GM23338 (cell line): ENCODE measurements at regions not wholly inside any gene's neighbourhood (a gene's known extent, or its start where the extent isn't known, plus 50 kb on each side); places are given as distances from the start of the nearest gene placed in this dataset.

Source experiments
- CREB1 ChIP-seq: fragments of 250-450 bp; sonication (Bioruptor Pico); IDR thresholded peaks from 2 replicates; pipeline ENCODE4 v1.5.0; 2020; ENCODE audit warnings: low read depth, mild to moderate bottlenecking, moderate library complexity
- EZH2 ChIP-seq: fragments of 200-600 bp; sonication (generic); IDR thresholded peaks from one replicate; pipeline ENCODE4 v1.8.0; 2017; ENCODE audit warnings: antibody characterized with exemption, mild to moderate bottlenecking, low read depth; ENCODE audit not compliant: unreplicated experiment
- EZH2phosphoT487 ChIP-seq: fragments of 200-600 bp; sonication (generic); IDR thresholded peaks from one replicate; pipeline ENCODE4 v1.8.1; 2018; ENCODE audit warnings: antibody characterized with exemption; ENCODE audit not compliant: unreplicated experiment
- JUNB ChIP-seq: IDR thresholded peaks from one replicate; pipeline ENCODE4 v1.6.1; 2016; ENCODE audit warnings: antibody characterized with exemption; ENCODE audit not compliant: unreplicated experiment
- POLR2AphosphoS5 ChIP-seq: IDR thresholded peaks from 2 replicates; pipeline ENCODE4 v1.6.1; 2016; ENCODE audit warnings: antibody characterized with exemption, low read depth
- ZNF331 ChIP-seq: fragments of 250-450 bp; sonication (Bioruptor Pico); IDR thresholded peaks from 2 replicates; pipeline ENCODE4 v1.5.0; 2020; ENCODE audit warnings: low read depth, mild to moderate bottlenecking, moderate library complexity
- TF ChIP-seq, protein P1 (sequence below), 2 experiments: fragments of 200-600 bp in 1 of 2; sonication (generic) in 1 of 2; conservative IDR thresholded peaks; 2 replicates each; pipeline versions ENCODE4 v1.5.1 to v1.6.1; 2016 to 2017; ENCODE audit warnings: antibody characterized with exemption in 2 of 2, low read depth in 2 of 2, mild to moderate bottlenecking in 2 of 2, moderate library complexity in 1 of 2
- TF ChIP-seq, protein P2 (sequence below): IDR thresholded peaks from one replicate; pipeline ENCODE4 v1.6.1; 2018; ENCODE audit warnings: antibody characterized with exemption; ENCODE audit not compliant: unreplicated experiment
- TF ChIP-seq, protein P3 (sequence below): IDR thresholded peaks from 2 replicates; pipeline ENCODE4 v1.6.1; 2016; ENCODE audit warnings: antibody characterized with exemption

DNA sequence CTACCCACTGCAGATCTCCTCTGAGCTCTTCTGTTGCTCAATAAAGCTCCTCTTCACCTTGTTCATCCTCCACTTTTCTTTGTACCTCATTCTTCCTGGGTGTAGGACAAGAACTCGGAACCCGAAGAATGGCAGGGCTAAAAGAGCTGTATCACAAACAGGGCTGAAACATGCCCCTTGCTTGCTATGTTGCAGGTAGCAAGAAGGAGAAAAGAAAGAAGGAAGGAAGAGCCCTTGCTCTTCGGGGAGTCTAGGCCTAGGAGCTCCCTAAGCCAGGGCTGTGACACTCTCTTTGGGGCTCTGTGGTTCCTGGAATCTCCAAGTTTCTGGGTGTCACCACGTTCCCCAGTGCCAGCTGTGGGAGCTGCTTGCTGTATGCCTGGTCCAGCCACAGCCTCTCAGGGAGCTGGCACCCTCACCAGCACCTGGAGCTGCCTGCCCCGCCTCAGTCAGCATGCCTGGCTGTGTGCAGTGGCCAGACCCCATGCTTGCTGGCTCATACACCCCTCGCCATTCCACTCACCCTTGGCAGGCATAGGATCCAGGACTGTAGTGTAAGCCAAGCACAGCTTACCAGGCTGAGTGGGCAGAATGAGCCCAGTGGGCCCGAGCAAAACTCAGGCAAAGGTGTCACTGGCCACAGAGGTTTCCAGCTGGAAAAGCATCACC lies 274.8 kb upstream of the ADRA1B start:
- TF ChIP-seq, protein P1, sequence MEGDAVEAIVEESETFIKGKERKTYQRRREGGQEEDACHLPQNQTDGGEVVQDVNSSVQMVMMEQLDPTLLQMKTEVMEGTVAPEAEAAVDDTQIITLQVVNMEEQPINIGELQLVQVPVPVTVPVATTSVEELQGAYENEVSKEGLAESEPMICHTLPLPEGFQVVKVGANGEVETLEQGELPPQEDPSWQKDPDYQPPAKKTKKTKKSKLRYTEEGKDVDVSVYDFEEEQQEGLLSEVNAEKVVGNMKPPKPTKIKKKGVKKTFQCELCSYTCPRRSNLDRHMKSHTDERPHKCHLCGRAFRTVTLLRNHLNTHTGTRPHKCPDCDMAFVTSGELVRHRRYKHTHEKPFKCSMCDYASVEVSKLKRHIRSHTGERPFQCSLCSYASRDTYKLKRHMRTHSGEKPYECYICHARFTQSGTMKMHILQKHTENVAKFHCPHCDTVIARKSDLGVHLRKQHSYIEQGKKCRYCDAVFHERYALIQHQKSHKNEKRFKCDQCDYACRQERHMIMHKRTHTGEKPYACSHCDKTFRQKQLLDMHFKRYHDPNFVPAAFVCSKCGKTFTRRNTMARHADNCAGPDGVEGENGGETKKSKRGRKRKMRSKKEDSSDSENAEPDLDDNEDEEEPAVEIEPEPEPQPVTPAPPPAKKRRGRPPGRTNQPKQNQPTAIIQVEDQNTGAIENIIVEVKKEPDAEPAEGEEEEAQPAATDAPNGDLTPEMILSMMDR (conservative IDR thresholded peaks at IDR 0.05; ENCODE audit: low read depth in 2 of 2): no peak
- no peak for TF ChIP-seq CREB1 (CRISPR knock-in tag)
- no peak for TF ChIP-seq EZH2
- TF ChIP-seq, protein P2, sequence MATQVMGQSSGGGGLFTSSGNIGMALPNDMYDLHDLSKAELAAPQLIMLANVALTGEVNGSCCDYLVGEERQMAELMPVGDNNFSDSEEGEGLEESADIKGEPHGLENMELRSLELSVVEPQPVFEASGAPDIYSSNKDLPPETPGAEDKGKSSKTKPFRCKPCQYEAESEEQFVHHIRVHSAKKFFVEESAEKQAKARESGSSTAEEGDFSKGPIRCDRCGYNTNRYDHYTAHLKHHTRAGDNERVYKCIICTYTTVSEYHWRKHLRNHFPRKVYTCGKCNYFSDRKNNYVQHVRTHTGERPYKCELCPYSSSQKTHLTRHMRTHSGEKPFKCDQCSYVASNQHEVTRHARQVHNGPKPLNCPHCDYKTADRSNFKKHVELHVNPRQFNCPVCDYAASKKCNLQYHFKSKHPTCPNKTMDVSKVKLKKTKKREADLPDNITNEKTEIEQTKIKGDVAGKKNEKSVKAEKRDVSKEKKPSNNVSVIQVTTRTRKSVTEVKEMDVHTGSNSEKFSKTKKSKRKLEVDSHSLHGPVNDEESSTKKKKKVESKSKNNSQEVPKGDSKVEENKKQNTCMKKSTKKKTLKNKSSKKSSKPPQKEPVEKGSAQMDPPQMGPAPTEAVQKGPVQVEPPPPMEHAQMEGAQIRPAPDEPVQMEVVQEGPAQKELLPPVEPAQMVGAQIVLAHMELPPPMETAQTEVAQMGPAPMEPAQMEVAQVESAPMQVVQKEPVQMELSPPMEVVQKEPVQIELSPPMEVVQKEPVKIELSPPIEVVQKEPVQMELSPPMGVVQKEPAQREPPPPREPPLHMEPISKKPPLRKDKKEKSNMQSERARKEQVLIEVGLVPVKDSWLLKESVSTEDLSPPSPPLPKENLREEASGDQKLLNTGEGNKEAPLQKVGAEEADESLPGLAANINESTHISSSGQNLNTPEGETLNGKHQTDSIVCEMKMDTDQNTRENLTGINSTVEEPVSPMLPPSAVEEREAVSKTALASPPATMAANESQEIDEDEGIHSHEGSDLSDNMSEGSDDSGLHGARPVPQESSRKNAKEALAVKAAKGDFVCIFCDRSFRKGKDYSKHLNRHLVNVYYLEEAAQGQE: no peak
- TF ChIP-seq, protein P3, sequence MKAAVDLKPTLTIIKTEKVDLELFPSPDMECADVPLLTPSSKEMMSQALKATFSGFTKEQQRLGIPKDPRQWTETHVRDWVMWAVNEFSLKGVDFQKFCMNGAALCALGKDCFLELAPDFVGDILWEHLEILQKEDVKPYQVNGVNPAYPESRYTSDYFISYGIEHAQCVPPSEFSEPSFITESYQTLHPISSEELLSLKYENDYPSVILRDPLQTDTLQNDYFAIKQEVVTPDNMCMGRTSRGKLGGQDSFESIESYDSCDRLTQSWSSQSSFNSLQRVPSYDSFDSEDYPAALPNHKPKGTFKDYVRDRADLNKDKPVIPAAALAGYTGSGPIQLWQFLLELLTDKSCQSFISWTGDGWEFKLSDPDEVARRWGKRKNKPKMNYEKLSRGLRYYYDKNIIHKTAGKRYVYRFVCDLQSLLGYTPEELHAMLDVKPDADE: no peak
- no peak for TF ChIP-seq POLR2AphosphoS5
- TF ChIP-seq EZH2phosphoT487: no peak
- TF ChIP-seq ZNF331: no peak
- no peak for TF ChIP-seq JUNB
